ENCODE measurements at regions not wholly inside any gene's neighbourhood (a gene's known extent, or its start where the extent isn't known, plus 50 kb on each side); places are given as distances from the start of the nearest gene placed in this dataset.
A peak's percentile ranks its signal among the peaks of the same experiment; 100 is the strongest.
"Not testable (repeated sequence)": the region's sequence is repeated elsewhere in the genome, so short reads cannot be mapped to it uniquely, and the experiment has no call there.

GRCh38 chr3:70736009-70736408, 423.6 kb upstream of the MDFIC2 start:
- no peak for DNase-seq

DNA sequence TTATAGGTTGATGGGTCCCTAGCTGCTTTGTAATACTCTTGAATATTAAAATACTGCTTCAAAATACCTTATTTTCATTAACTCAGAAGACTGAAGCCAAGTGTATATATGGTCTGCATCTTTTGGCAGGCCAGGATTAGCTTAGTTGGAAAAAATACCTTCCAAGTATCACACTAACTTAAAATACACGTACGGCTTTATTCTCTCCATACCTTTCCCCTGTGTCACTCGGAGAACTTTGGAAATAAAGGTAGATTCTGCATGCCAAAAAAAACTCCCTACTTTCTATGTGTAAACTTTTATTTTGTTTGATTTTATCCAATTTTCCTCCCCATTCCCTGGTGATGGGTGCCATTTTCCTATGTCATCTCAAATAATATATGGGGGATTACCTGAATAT, 422.3 kb upstream of the MDFIC2 start:
- DNase-seq = no peak

GRCh38 chr3:70731046-70731445, 418.6 kb upstream of the MDFIC2 start:
- DNase-seq = no peak

DNA sequence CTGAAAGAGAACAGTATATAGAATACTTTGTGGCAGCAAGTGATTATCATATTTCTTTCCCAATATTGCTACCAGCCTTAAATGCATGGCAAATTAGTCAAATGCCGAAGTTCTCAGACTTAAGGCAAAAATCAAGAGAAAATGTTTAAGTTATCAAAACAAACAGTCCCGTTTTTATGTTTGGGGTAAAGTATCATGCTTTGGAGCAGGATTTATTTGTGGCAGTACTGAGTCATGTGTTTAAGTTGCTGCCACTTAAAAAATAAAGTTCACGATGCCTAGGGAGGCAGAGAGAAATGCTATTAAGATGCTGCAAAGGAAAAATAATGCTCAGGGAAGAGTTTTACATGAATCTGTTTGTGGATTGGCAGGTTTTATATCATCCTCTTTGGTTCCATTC, 417.4 kb upstream of the MDFIC2 start:
- DNase-seq = no peak

- DNase-seq = peak; percentile 6
Measured at GRCh38 chr3:70728311-70728710, 415.9 kb upstream of the MDFIC2 start.

GRCh38 chr3:70726961-70727360, 414.5 kb upstream of the MDFIC2 start:
- no peak for DNase-seq

GRCh38 chr3:70726096-70726938, 413.9 kb upstream of the MDFIC2 start:
- no peak for DNase-seq

GRCh38 chr3:70722018-70722417, 409.6 kb upstream of the MDFIC2 start:
- no peak for DNase-seq

DNA sequence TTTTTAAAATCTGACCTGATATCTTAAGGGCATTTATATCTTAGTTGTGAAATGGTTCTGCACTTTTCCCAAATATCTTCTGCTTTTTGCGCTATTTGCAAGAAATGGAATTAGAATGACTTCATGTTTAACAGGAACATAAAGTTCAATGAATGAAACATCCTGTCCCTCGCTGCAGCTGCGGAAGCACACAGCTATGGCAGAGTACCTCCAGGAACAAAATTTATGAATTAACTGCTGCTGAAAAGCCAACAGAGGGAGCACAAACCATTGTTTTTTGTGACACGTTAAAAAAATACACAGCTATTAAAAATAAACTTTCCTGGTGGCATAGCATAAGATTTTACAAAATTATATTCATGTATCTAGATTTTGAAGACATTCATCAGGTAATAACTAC, 404.4 kb upstream of the MDFIC2 start:
- peak; percentile 34 for DNase-seq

- DNase-seq = no peak
Measured at GRCh38 chr3:70712449-70713082, 400.1 kb upstream of the MDFIC2 start.

GRCh38 chr3:70703305-70704102, 391.1 kb upstream of the MDFIC2 start:
- DNase-seq = no peak

- no peak for DNase-seq
Measured at GRCh38 chr3:70702132-70702531, 389.7 kb upstream of the MDFIC2 start.

DNA sequence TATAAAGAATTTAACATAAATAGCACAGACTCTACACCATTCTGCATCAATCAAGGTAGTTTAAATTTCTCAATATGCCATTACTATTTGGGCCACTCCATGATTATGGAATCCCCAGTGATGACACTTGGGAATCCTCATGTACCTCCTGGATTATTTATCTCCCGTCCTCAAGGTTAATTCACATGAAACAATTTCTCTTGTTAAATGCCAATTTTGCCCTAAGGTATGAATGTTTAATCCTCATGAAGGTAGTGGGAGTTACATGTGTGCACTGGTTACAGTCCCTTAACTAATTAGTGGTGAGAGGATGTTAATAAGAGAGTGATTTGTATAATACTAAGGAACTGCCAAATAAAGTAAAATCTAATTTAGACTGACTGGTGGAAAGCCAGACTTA, 372.3 kb upstream of the MDFIC2 start:
- DNase-seq = no peak

GRCh38 chr3:70675810-70676209, 363.4 kb upstream of the MDFIC2 start:
- DNase-seq = not testable (repeated sequence)

DNA sequence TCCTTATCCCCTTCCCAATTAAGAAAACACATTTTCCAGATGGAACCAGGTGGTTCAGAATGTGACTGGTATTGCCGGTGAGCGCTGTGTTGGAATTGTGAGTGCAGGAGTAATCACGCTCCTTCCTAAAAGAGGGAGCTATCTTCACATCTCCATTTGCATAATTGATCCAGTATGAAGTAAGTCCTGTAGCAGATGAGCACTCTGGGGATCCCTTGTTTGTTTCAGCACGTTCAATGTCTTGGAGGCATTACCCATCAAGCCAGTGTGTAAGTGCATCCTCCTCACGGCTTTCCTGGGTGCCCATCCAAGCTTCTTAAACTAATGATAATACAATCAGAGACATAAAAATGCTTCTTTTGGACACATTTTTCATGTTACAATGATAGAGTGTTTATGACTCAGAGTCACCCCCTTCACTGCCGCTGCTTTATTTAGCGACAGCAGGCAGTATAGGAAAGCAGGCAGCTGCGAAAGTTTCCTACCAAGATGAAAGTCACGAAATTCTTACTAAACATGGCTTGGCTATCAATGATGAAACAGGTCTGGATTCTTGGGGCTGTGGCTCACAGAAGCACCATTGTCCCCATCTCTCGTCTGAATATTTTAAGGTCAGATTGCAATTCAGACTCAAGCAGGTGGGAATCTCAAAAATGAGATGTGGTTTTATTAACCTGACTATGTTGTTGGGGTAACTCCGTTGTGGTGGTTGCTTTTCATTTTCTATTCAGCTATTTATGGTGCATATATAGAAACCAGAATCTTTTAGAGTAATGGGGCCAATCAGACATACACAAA, 346.3 kb upstream of the MDFIC2 start:
- DNase-seq = no peak

DNA sequence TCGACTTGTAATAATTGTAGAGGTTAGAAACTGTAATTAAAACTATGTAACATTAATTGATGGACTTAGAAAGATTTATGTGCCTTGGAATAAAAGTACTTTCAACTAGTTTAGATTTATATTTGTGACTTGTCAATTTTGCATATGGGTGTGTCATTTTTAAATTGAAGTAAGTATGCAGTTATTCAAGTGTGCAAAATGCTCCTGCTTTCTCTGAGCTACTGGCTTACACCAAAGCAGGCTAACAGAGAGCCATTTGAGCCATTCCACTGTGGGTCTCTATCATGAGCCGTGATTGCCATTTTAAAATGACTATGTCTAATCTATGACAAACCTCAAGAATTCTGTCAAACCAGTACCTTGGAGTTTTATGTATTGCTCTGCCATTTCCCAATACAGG, 345.0 kb upstream of the MDFIC2 start:
- DNase-seq = no peak

- DNase-seq = no peak
Measured at GRCh38 chr3:70647823-70648222, 335.4 kb upstream of the MDFIC2 start.

DNA sequence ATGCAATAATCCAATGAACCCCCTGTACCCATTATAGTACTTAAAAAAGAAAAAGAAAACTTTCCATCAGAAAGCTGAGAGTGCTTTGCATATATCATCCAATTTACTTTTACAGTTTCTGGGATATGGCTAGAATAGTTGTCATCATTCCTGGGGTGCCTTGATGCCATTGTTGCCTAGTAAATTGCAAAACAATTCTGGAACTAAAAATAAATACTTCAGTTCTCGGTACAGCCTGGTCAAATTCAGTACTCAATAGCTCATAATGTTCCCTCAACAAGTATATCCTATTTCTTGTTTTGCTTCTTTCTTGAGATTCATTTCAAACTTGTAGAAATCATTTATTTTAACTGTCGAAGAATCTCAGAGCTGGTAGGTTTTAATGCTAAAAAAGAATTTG, 334.7 kb upstream of the MDFIC2 start:
- DNase-seq = no peak

DNA sequence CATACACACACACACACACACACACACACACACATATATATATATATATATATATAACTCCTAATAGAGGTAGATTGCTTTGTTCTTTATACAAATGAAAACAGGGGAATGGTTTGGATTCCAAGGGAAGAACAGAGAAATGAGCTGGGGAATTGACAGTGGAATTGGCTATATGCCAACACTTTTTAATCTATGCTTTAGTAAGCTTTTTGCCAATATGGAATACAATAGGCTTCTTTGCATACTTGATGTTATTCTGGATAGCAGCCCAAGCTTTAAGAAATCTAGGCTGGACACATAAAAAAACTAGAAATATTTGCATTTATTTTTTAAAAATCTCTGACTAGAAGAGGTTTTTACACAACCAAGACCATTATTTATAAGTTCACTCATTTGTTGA, 334.2 kb upstream of the MDFIC2 start:
- DNase-seq = no peak

GRCh38 chr3:70640481-70640880, 328.0 kb upstream of the MDFIC2 start:
- no peak for DNase-seq

DNA sequence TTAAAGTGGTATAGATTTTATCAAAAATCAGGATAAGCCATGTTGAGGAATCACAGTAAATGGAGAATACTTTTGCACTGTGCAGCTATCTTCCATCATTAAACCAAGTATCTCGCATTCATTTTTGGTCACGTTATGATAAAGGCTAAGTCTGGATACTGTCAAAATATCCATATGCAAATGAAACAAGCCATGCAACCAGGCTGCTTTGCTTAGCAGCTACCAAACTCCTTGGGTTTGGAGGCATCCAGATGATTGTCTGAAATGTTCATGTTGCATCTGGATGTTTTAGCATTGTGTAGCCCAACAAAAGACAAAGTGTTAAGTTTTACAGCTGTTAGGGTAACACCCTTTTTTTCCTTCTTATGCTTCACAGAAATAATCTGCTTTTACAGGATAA, 322.9 kb upstream of the MDFIC2 start:
- DNase-seq = no peak

DNA sequence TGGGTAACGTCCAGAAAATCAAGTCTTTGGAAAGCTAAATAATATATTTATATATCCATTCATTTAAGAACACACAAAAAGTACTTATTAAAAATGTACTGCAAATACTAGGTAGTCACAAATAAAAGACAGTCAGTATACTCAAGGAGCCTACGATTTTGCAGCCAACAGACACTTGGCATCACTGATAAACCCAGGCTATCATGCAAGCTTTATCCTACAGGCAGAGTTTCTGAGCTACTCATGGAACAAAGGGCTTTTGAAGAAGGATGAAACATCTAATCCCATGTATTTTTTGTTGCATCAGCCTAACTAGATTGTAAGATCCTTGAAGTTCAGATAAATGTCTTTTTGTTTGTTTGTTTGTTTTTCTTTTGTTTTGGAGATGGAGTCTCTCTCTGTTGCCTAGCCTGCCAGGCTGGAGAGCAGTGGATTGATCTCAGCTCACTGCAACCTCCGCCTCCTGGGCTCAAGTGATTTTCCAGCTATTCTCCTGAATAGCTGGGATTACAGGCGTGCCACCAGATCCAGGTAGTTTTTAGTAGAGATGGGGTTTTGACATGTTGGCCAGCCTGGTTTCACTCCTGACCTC, 319.4 kb upstream of the MDFIC2 start:
- no peak for DNase-seq

- no peak for DNase-seq
Measured at GRCh38 chr3:70621451-70621850, 309.0 kb upstream of the MDFIC2 start.

Data from HCEC 1CT (cell line).